ENCODE measurements at regions not wholly inside any gene's neighbourhood (a gene's known extent, or its start where the extent isn't known, plus 50 kb on each side); places are given as distances from the start of the nearest gene placed in this dataset.

DNA sequence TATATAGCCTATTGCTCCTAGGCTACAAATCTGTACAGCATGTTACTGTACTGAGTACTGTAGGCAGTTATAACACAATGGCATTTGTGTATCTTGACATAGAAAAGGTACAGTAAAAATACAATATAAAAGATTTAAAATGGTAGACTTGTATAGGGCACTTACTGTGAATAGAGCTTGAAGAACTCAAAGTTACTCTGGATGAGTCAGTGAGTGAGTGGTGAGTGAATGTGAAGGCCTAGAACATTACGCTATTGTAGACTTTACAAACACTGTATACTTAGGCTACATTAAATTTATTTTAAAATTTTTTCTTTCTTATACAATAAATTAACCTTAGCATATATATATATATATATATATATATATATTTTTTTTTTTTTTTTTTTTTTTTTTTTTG lies 140.0 kb upstream of the UBE2E1 start:
- DNase-seq = no peak

DNA sequence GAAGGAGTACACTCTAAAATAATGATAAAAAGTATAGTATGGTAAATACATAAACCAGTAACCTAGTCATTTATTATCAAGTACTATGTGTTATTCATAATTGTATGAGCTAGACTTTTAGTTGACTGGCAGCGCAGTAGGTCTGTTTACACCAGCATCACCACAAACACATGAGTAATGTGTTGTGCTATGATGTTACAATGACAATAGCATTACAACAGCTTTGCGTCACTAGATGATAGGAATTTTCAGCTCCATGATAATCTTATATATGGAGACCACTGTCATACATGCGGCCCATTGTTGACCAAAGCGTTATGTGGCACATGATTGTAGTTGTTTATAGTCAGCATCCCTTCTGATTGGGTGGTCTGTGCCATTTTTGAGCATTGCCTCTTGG lies 138.9 kb upstream of the UBE2E1 start:
- no peak for DNase-seq

DNA sequence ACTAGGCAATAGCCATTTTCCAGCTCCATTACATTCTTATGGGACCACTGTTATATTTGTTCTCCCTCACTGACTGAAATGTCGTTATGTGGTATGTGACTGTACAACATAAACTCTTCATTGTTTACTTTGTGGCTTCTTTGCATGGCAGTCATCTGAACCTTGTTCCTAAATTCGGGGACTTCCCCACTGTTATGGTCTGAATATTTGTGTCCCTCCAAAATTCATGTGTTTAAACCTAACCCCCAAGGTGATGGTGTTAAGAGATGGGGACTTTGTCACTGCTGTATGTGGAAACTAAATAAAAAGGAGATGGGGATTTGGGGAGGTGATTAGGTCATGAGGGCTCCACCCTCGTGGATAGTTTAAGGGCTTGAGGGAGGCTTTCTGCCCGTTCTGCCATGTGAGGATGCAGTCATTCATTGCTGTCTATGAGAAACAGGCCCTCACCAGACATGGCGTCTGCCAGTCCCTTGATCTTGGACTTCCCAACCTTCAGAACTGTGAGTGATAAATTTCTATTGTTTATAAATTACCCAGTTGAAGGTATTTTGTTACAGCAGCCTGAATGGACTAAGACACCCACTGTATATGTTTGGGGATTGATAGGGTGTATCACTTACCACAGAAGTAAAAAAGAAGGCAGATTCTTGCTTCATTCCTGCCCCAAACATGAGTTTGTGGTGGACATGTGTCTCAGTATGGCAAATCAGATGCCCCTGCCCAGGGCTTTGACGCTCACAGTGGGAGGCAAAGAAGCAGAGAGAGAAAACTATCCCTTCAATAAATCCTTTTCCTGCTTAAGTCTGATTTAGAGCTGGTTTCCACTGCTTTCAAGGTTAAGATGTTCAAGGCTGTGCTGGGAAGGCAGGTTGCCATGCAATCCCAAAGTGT lies 138.0 kb upstream of the UBE2E1 start:
- DNase-seq = peak; percentile 52

DNA sequence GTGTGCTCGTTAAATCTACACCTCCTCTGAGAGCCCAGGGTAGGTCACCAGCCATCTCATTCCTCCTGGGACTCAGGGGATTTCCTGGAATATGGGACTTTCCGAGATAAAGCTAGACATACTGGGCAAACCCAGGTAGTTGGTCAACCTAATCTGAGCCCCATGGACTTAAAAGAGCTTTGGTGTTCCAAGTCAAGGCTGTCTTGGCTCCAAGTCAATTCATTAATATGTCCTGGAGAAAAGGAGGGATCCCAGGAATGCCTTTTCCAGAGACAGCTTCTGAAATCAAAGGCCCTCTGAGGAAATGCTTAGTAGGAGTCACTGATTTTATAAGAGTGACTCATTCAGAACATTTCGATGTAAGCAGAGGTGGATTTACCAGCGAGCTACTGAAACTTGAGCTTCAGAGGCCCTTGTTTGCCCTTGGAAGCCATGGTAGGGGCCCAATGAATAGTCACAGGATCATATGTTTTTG lies 137.3 kb upstream of the UBE2E1 start:
- DNase-seq = peak; percentile 83

DNA sequence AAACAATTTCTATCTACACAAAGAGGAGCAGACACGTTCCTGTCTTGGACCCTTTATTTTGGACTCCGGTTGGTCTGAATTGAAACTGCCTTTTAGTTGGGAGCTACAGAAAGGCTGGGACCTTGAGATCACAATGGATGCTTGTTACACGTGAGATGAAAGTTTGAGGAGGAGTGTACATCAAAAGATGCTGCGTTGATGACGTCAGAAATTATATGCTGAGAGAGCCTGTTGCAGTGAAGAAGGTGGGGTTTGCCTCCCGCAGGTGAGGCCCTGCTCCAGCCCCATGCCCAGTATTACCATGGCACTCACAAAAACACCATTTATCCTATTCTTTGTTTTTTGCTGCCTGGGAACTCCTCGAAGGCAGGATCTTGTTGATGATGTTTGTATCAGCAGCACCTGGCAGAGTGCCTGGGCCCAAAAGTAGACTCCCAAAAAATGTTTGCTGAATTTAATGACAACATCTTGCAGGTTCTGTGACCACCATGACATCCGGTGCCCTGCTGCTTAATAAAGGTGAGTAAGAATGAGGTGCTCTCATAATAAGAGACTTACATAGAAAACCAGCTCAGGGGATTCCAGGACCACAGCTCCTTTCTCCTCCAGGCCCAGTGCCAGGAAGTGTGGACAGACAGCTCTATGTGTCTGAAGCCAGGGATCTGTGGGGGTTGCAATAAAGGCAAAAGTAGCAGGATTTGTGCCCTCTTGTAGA lies 136.1 kb upstream of the UBE2E1 start:
- DNase-seq = no peak

DNA sequence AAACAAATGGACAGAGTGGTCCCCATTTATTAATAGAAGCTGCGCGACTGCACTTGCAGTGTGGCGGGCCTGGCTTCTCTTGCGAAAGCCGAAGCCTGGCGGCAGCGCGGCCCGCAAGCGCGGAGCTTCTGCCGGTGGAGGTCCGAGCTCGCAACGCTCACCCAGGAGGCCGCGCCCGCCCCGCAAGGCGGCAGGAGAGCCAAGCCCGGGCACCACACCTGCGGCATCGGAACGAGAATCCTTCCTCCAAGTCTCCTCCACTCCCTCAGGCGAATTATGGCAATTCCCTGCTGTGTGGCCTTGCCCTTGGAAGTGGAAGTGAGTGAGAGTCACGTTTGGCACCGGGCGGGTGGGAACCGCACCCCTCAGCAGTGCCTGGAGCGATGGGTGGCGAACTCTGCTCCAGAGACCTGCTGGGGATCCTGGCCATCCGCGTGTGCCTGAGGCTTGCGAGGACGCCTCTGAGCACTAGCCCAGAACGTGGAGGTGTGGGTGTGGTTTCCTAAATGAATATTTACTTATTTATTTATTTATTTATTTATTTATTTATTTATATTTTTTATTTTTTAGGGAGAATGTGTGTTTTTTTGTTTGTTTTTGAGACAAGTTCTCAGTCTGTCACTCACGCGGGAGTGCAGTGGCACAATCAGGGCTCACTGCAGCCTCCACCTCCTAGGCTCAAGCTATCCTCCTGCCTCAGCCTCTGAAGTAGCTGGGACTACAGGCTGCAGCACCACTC lies 133.7 kb upstream of the UBE2E1 start:
- no peak for DNase-seq

DNA sequence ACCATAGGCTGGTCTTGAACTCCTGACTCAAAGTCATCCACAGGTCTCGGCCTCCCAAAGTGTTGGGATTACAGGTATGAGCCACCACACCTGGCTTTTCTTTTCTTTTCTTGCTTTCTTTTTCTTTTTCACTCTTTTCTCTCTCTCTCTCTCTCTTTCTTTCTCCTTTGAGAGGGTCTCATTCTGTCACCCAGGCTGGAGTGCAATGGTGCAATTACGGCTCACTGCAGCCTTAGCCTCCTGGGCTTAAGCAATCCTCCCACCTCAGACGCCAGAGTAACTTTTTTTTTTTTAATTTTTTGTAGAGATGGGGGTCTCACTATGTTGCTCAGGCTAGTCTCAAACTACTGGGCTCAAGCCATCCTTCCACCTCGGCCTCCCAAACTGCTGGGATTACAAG lies 133.1 kb upstream of the UBE2E1 start:
- no peak for DNase-seq

DNA sequence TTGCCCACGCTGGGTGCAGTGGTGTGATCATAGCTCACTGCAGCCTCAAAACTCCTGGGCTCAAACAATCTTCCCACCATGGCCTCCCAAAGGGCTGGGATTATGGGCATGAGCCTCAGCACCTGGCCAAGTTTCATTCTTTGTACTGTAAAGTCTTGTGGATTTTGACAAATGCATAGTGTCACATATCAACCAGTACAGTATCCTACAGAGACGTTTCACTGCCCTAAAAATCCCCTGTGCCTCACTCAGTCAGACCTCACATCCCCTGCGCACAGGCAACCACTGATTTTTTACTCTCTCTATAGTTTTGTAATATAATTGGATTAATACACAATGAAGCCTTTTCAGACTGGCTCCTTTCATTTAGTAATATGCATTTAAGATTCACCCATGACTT lies 130.7 kb upstream of the UBE2E1 start:
- no peak for DNase-seq

DNA sequence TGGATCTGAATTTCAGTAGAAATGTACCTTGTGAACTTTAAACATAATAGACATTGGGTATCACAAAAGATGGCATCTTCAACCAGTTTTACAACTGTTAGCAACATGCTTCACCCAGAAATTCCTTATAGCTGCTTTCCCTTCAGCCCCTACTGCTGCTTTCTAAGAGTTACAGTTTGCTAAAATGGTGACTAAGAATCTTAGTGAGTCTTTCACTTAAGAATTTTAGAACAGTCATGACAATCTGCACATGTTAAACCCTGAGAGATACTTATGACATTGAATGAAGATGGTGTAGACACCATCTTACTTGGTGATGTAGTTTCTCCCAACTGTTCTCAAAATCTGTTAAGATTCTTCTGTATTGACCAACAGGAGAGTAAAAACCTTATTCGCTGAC lies 129.7 kb upstream of the UBE2E1 start:
- peak; percentile 34 for DNase-seq

DNA sequence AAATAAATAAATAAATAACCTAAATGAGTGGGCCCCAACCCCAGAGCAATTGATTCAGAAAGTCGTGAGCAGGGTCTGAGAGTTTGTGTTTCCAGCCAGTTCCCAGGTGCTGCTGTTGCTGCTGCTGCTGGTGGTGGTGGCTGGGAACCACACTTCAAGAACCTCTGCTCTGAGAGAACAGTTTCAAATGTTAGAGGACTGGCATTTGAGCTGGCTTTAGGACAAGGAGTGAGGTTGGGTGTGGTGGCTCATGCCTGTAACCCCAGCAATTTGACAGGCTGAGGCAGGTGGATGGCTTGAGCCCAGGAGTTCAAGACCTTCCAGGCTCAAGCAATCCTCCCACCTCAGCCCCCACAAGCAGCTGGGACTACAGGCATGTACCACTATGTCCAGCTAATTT lies 123.1 kb upstream of the UBE2E1 start:
- no peak for DNase-seq

DNA sequence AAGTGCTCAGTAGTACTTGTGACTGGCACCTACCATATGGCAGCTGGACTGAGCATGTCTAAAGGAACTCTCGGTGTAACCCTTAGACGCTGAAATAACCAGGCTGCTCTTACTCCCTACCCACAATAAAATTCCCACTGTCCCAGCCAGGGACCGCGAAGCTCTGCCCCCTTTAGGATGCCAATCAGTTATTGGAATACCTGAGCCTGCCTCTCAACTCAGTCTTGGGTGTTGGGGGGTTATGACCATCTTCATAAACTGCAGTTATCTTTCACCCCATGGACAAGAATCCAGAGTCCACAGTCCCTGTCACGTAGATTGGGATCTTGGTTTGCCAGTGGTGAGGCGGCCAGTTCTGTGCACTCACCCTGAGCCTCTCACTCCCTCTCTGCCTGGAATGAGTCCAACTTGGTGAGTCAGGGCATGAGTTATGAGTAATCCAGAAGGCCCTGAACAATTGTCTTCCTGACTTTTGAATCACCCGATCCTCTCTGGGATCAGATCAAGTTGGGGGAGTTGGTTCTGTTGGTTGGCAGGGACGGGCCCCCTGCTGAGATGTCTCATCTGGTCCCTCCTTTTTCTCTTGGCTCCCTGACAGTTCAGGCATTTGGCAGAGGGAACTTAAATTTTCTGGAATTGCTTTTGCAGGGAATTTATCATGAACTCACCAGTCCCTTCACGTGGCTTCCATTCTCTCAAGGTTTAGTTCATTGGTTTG lies 120.1 kb upstream of the UBE2E1 start:
- DNase-seq = peak; percentile 100

DNA sequence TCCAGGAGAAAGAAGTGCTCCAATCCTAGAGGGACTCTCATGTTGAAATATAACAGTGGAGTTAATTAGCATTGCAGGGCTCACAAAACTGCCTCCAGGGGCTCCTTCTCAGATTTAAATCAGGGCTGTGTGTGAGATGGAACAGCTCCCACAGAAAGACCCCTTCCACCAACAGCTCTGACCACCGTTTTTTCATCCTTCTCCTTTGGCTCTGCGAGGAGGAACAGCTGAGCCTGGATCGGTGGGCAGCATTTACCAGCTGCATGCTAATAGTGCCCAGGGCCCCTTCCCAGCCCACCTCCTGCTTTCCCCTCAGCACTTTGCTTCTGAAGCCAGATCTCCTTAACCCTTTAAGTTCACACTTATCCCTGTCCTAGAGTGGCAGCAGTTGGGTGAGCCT lies 119.2 kb upstream of the UBE2E1 start:
- no peak for DNase-seq

DNA sequence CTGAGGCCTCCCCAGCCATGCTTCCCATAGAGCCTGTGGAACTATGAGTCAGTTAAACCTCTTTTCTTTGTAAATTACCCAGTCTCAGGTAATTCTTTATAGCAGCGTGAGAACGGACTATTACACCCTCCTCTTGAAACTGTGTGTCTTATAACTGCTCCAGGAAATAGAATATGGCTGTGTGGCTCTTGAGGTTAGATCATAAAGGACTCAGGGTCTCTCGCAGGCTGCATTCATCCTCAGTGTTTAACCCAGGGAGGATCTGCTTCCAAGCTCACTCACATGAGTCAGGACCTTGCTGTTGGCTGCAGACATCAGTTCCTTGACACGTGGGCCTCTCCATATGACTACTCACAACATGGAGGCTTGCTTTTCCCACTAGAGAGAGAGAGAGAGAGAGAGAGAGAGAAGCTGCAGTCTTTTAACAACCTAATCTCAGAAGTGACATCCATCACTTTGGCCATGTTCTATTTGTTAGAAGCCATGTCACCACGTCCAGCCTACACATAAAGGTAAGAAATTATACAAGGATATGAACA lies 114.3 kb upstream of the UBE2E1 start:
- DNase-seq = no peak

DNA sequence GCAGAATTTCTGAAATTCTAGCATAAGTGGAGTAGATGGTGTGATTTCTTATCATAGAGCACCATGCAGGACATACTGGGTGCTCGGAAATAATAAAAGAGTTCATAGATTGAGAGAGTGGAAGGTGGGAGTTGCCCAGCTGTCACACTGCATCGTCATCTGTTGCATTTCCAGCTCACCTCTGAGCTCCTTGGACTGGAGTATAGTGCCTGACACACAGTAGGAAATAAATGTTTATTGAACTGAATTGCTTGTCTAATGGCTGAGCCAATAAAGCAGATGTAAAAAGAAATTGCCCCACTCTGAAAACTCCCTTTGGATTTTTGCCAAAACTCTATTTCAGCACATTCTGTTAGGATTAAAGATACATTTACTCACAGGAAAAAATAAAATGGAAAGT lies 108.9 kb upstream of the UBE2E1 start:
- no peak for DNase-seq

DNA sequence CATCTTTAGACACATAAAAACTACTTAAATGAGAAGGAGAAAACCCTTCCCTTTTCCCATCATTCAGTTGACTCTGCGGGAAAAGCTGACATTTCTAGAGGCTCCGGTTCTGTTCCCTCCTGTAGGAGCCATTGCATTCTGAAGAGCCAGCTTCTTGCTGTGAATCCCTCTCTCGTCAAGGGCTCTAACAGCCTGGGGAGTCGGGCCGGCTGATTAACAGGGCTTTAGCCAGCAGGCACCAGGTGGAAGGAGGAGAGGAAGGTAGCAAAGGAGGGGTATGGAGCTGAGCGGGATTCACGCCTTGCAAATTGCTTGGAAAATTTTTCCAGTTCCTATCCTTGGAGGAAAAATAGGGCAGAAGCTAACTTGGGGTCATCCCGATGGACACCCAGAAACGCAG lies 108.3 kb upstream of the UBE2E1 start:
- DNase-seq = no peak

DNA sequence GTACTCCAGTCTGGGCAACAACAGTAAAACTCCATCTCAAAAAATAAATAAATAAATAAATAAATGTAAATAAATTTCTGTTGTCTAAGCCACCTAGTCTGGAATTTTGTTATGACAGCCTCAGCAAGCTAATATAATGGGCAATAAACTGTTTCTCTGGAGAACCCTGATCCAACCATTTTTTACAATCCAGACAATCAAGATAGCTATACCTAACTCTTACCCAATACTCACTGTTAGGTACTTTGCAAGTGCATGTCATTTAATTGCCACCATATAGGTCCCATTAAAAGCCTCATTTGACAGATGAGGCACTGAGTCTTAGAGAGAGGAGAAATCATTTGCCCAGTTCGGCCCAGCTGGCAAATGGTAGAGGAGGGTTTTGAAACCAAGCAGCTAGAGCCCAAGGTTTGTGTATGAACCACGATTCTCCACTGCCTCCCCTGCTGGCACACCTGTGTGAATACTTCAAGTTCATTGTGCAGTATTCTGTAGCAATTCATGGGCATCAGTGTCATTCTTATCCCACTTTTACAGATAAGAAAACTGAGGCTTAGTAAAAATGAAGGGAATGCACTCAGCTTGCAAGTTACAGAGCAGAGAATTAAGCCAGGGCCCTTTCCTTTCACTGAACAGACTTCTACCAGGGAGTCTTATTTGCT lies 107.0 kb upstream of the UBE2E1 start:
- no peak for DNase-seq

DNA sequence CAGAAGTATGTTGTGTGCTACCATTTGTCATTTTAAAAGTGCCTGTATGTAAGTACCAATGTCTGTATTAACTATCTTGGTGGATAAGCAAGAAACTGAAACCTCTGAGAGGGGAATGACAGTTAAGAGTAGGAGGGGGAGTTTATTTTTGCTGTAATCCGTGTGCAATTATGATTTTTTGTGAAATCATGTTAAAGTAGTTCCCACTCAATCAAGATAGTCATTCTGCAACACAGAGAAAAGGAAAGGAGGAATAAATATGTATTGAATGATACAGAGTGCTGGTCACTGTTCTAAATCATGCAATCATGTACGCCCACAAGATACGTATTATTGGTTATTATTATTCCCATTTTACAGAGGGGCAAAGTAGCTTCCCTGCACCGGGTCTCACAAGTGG lies 105.1 kb upstream of the UBE2E1 start:
- DNase-seq = no peak

DNA sequence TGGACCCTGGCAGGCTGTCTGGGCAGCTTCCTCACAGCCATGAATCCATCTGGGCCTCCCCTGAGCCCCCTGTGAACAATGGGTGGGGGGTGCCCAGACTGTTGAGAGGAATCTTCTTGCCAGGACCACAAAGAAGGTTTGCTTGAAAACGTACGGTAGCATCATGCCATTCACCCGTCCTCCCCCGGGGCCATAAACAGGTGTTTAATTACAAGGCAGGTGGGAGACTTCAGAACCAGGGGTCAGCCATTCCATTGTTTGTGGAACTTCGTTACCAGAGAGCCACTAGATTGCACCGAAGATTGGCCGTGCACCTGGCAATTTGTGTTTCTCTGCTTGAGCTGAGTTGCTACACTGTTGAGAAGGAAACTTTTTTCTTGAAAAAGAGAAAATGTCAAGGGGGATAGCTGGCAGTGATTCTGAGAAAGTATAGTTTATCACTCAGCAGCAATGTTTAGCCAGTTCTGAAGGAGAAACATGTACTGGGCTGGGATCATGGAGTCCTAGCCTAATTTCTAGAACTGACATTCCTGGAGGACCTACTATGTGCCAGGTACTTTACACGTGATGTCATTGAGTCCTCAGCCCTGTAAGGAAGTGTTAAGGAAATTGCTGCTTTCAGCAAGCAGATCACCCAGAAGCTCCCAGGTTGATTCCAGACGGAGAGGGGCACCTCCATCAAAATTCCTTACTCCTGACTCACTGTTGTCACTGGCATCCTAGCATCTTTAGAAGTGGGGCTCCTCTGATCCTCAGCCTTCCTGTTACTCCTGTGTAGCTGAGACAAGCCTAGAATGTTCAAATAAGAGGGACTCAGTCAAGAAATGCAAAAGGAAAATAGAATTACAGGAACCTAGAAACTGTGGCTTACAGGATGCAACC lies 103.8 kb upstream of the UBE2E1 start:
- DNase-seq = peak; percentile 31

DNA sequence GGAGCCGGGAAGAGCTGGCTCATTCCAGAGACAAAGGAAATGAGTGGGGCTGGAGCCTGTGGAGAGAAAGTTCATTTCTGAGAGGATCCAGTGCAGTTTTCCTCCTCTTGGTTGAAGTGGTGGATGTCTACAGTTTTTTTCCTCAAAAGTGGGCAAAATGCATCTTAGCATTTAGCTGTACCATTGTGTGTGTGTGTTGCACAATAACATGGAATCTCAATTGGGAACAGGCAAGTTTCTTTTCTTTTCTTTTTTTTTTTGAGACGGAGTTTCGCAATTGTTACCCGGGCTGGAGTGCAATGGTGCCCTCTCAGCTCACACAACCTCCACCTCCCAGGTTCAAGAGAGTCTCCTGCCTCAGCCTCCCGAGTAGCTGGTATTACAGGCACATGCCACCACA lies 101.5 kb upstream of the UBE2E1 start:
- peak; percentile 28 for DNase-seq

DNA sequence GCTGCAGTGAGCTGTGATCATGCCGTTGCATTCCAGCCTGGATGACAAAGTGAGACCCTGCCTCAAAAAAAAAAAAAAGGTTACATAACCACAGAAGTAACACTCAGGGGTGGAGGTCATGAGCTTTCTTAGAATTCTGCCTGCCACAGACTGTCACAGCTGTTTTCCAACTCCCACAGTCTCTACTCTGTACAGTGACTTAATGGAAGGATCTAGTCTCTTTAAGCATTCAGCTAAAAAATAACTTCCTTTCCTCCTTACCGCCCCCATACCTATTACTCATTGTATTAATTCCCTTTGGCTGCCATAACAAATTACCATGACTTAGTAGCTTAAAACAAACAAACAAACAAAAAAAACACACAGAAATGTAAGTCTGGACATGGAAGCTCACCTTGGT lies 99.6 kb upstream of the UBE2E1 start:
- no peak for DNase-seq

DNA sequence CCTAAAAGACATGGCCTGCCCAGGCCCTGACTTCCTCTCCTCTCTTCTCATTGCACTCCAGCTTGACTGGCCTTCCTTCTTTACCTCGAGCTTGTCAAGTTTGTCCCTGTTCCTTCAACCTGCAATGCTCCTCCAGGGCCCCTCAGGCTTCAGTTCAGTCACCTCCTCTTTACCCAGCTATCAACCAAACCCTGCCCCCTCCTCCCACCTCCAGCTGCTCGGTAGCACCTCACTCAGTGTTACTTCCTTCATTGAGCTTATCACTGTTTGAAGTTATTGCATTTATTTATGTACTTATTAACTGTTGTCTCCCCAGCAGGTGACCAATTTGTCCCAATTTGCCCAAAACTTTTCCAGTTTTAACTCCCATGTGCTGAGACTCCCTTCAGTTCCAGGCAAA lies 95.8 kb upstream of the UBE2E1 start:
- no peak for DNase-seq

All from fibroblast of skin of scalp (primary cell).